Daoy (cell line): ENCODE measurements at regions not wholly inside any gene's neighbourhood (a gene's known extent, or its start where the extent isn't known, plus 50 kb on each side); places are given as distances from the start of the nearest gene placed in this dataset.
"Not testable (repeated sequence)": the region's sequence is repeated elsewhere in the genome, so short reads cannot be mapped to it uniquely, and the experiment has no call there.

Experiments used
- DNase-seq: peaks from one replicate; pipeline ENCODE4 v3.0.0-alpha.2; 2015; ENCODE audit warnings: low read depth

GRCh38 chr17:71516149-71516548 is 604.7 kb upstream of the SOX9 start:
- no peak for DNase-seq

GRCh38 chr17:71519285-71519684 is 601.5 kb upstream of the SOX9 start:
- DNase-seq, result peak; percentile 14

- no peak for DNase-seq
Measured at GRCh38 chr17:71521724-71522123, 599.1 kb upstream of the SOX9 start.

- DNase-seq, result no peak
Measured at GRCh38 chr17:71522383-71522782, 598.4 kb upstream of the SOX9 start.

GRCh38 chr17:71527311-71527710 is 593.5 kb upstream of the SOX9 start:
- DNase-seq, result peak; percentile 50

- DNase-seq, result no peak
Measured at GRCh38 chr17:71528210-71528609, 592.6 kb upstream of the SOX9 start.

- DNase-seq, result no peak
Measured at GRCh38 chr17:71530248-71530647, 590.6 kb upstream of the SOX9 start.

- DNase-seq, result no peak
Measured at GRCh38 chr17:71535321-71535720, 585.5 kb upstream of the SOX9 start.

- DNase-seq, result no peak
Measured at GRCh38 chr17:71546419-71546818, 574.4 kb upstream of the SOX9 start.

- no peak for DNase-seq
Measured at GRCh38 chr17:71547904-71548303, 572.9 kb upstream of the SOX9 start.

- DNase-seq, result no peak
Measured at GRCh38 chr17:71548540-71549190, 572.2 kb upstream of the SOX9 start.

- no peak for DNase-seq
Measured at GRCh38 chr17:71550675-71551074, 570.1 kb upstream of the SOX9 start.

- DNase-seq, result no peak
Measured at GRCh38 chr17:71553381-71553780, 567.4 kb upstream of the SOX9 start.

GRCh38 chr17:71558901-71559300 is 561.9 kb upstream of the SOX9 start:
- DNase-seq, result no peak

- no peak for DNase-seq
Measured at GRCh38 chr17:71572343-71572742, 548.5 kb upstream of the SOX9 start.

GRCh38 chr17:71578446-71578845 is 542.4 kb upstream of the SOX9 start:
- no peak for DNase-seq

GRCh38 chr17:71580220-71580619 is 540.6 kb upstream of the SOX9 start:
- DNase-seq, result no peak

- DNase-seq, result no peak
Measured at GRCh38 chr17:71585540-71585939, 535.3 kb upstream of the SOX9 start.

GRCh38 chr17:71592431-71592830 is 528.4 kb upstream of the SOX9 start:
- no peak for DNase-seq

- DNase-seq, result no peak
Measured at GRCh38 chr17:71593078-71593477, 527.7 kb upstream of the SOX9 start.

- not testable (repeated sequence) for DNase-seq
Measured at GRCh38 chr17:71599583-71599982, 521.2 kb upstream of the SOX9 start.

- DNase-seq, result peak; percentile 55
Measured at GRCh38 chr17:71600137-71600789, 520.6 kb upstream of the SOX9 start.

GRCh38 chr17:71601894-71602504 is 518.8 kb upstream of the SOX9 start:
- no peak for DNase-seq
